AG08395 (cell line): ENCODE measurements at regions not wholly inside any gene's neighbourhood (a gene's known extent, or its start where the extent isn't known, plus 50 kb on each side); places are given as distances from the start of the nearest gene placed in this dataset.

ENCODE experiments used
- DNase-seq: peaks from one replicate; pipeline ENCODE4 v3.0.0; 2012; ENCODE audit warnings: mixed read lengths, low spot score

GRCh38 chr18:76546088-76546435, 51.0 kb upstream of the ZNF516 start:
- peak; percentile 21 for DNase-seq

GRCh38 chr18:76545433-76546087, 50.5 kb upstream of the ZNF516 start:
- DNase-seq: no peak

- no peak for DNase-seq
Measured at GRCh38 chr18:76544511-76545345, 49.7 kb upstream of the ZNF516 start.
